Heart right ventricle (tissue), 16 donors: ENCODE measurements at regions not wholly inside any gene's neighbourhood (a gene's known extent, or its start where the extent isn't known, plus 50 kb on each side); places are given as distances from the start of the nearest gene placed in this dataset.

Source experiments
- ATAC-seq, 8 donors: fragments of 200-7000 bp; cut with Tn5 transposase; one replicate each; pipeline ENCODE4 v1.9.1; 2020; ENCODE audit warnings: mild to moderate bottlenecking in 8 of 8, moderate library complexity in 8 of 8, moderate number of reproducible peaks in 1 of 8
- DNase-seq, 2 donors: peaks; one replicate each; pipeline ENCODE4 v3.0.0-alpha.2; 2020
- H3K27ac ChIP-seq, 10 donors: fragments of 200-600 bp; sonication (generic) in 2 of 10; one replicate each; pipeline versions ENCODE4 v1.5.0 to v1.8.0; 2020 to 2022; ENCODE audit warnings: mild to moderate bottlenecking in 3 of 10
- H3K27me3 ChIP-seq, 7 donors: fragments of 200-600 bp; one replicate each; pipeline ENCODE4 v1.8.0; 2021 to 2022; ENCODE audit warnings: mild to moderate bottlenecking in 2 of 7
- H3K36me3 ChIP-seq, 9 donors: fragments of 200-600 bp; sonication (generic) in 1 of 9; one replicate each; pipeline versions ENCODE4 v1.5.0 to v1.8.0; 2020 to 2022; ENCODE audit warnings: mild to moderate bottlenecking in 2 of 9
- H3K4me1 ChIP-seq, 9 donors: fragments of 200-600 bp; sonication (generic) in 1 of 9; one replicate each; pipeline versions ENCODE4 v1.5.0 to v1.8.0; 2020 to 2022; ENCODE audit warnings: mild to moderate bottlenecking in 4 of 9
- H3K4me3 ChIP-seq, 10 donors: fragments of 200-600 bp; sonication (generic) in 2 of 10; one replicate each; pipeline versions ENCODE4 v1.5.0 to v1.8.0; 2020 to 2022; ENCODE audit warnings: mild to moderate bottlenecking in 7 of 10, moderate library complexity in 2 of 10
- H3K9me3 ChIP-seq, 11 donors: fragments of 200-600 bp in 10 of 11; sonication (generic) in 2 of 11; one replicate each; pipeline versions ENCODE4 v1.5.0 to v1.8.0; 2013 to 2022; ENCODE audit warnings: mild to moderate bottlenecking in 2 of 11, control low read depth in 1 of 11, moderate library complexity in 1 of 11
- WGBS, 2 donors: extraction: QIAGEN DNeasy Blood & Tissue Kit; methylation state at CpG; one replicate each; pipeline ENCODE4 v1.1.7; 2013; ENCODE audit warnings: inconsistent platforms in 1 of 2; 5-methylcytosine and 5-hydroxymethylcytosine counted together
- intact Hi-C, 10 donors: fragments of 100-400 bp; cut with DNase I; formaldehyde crosslinking; loops; one replicate each; pipeline versions ENCODE4 v1.11.1 to v1.14.2; 2022
- TF ChIP-seq, protein P1 (sequence below), 9 donors: fragments of 200-600 bp; sonication (generic) in 2 of 9; IDR thresholded peaks; one replicate each; pipeline versions ENCODE4 v1.5.0 to v1.8.0; 2021 to 2022; ENCODE audit warnings: antibody characterized with exemption in 9 of 9, mild to moderate bottlenecking in 5 of 9, moderate library complexity in 1 of 9
- donor health status: Arrhythmogenic right ventricular cardiomyopathy.
- donor health status: ischemic (EF 13 %, LVEDD 7.1; RV severe dilation, severe dysfunction).
- donor health status: healthy with polysubstance abuse.
- donor health status: DM: no; HTN: yes; CAD: no.
- donor health status: DM: no; HTN: no; CAD: no.
- donor health status: ischemic (EF 25% LVEDD 6.9; RV normal size, moderate dysfunction).
- donor health status: ischemic (EF 25% LVEDD 5.7; RV mildly dilated, moderate dysfunction).
- donor health status: healthy.
- donor health status: DM: yes; HTN: yes; CAD: no.
- donor health status: Ischemic cardiomyopathy.
- donor health status: ischemic (EF 35%, LVEDD 5.7; RV mildly dilated, moderate dysfunction).
- donor health status: nonischemic (EF 11% LVEDD 7.7; RV severe dilation, severe dysfunction).
- donor health status: DM: yes; HTN: yes; CAD: no.
- donor health status: PGD.
- donor health status: ischemic (EF 29% LVEDD 5.4; RV normal size, mild dysfunction).
- donor health status: nonischemic (EF 23%, LVEDD 6.1; RV moderate dilation, normal function).

DNA sequence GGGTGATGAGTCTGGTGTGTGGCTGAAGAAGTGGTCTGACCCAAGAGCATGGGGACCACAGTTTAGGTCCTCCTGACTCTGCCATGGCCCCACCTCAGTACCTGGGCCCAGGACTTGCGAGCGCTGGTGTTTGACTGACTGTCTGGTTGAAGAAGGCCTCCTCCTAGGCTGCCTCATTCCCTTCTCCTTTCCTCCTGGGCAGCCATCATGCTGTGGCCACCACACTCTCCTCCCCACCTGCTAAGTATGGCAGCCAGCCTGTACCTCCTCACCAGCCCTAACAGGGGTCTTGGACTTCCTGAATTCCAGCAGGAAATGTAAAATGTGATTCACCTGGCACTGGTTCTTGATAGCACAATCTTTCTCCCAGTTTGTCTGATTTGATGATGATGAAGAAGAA is 156.8 kb upstream of the GPR26 start:
- H3K27ac ChIP-seq = no peak overlapping the region
- H3K4me3 ChIP-seq = no peak overlapping the region
- ATAC-seq = no peak
- WGBS, 2 donors = 87 to 89% methylated on average over 2 of the region's 2 CpGs
- TF ChIP-seq, protein P1, sequence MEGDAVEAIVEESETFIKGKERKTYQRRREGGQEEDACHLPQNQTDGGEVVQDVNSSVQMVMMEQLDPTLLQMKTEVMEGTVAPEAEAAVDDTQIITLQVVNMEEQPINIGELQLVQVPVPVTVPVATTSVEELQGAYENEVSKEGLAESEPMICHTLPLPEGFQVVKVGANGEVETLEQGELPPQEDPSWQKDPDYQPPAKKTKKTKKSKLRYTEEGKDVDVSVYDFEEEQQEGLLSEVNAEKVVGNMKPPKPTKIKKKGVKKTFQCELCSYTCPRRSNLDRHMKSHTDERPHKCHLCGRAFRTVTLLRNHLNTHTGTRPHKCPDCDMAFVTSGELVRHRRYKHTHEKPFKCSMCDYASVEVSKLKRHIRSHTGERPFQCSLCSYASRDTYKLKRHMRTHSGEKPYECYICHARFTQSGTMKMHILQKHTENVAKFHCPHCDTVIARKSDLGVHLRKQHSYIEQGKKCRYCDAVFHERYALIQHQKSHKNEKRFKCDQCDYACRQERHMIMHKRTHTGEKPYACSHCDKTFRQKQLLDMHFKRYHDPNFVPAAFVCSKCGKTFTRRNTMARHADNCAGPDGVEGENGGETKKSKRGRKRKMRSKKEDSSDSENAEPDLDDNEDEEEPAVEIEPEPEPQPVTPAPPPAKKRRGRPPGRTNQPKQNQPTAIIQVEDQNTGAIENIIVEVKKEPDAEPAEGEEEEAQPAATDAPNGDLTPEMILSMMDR (IDR thresholded peaks at IDR 0.05) = no peak
- no peaks in the 10 kb centered on the region for H3K36me3 ChIP-seq
- H3K9me3 ChIP-seq = peaks cover 0 to 4% (median 0%) of the 10 kb centered on the region in 11 donors
- no peak for DNase-seq
- peaks cover 0 to 13% (median 7%) of the 10 kb centered on the region in 7 donors for H3K27me3 ChIP-seq
- intact Hi-C loops = no loop called here
- H3K4me1 ChIP-seq = no peaks in the 10 kb centered on the region

DNA sequence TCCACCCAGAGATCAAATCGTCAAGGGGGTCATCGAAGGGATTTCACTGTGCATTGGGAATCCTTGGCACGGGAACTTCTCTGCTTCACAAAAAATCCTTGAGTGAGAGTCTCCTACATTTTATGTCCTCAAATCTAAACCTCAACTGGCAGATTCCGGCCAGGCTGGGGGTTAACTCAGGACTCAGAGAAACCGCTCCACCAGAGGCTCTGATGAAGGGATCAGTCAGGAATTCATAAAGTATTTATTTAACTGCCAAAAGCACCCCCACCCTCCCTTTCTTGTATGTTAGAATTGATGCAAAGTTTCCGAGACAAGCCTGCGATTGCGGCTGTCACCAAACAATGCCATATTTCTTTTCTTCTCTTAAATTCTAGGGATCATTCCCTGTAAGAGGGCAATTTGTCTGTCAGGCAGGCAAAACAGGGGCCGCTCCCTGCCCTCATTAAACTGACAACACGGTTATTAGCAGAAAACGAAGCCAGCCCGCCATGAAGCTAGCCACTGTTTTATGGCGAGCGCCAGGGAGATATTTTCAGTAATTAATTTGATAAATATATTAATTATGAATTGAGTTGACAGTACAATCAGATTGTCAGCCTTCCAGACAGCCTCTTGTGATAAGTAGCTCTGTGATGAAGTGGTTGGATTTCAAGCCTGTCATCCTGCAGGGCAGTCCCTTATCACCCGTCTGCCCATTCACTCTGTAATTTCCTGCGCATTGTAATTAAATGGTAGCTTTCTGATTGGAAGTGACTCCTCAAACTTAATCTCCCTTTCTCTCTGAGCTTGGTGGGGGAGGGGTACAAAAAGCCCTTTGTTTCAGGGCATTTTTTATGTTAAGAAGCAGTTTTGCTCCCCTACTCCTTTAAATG is 153.0 kb upstream of the GPR26 start:
- intact Hi-C loops = no loop called here
- Histone ChIP-seq H3K27ac (no peak overlapping the region), H3K36me3 (no peaks in the 10 kb centered on the region), H3K4me3 (no peak overlapping the region), H3K4me1 (no peaks in the 10 kb centered on the region), H3K9me3 (no peaks in the 10 kb centered on the region), H3K27me3 (peaks cover 0 to 28% (median 9%) of the 10 kb centered on the region in 7 donors)
- TF ChIP-seq, protein P1 (IDR thresholded peaks at IDR 0.05) = no peak
- DNase-seq = no peak
- WGBS, 2 donors = 49 to 50% methylated on average over 16 of the region's 16 CpGs
- no peak for ATAC-seq

- intact Hi-C loops = no loop called here
- H3K4me3 ChIP-seq = no peak overlapping the region
- H3K4me1 ChIP-seq = no peaks in the 10 kb centered on the region
- no peak for ATAC-seq
- H3K9me3 ChIP-seq = no peaks in the 10 kb centered on the region
- peaks cover 0 to 31% (median 9%) of the 10 kb centered on the region in 7 donors for H3K27me3 ChIP-seq
- TF ChIP-seq, protein P1 (IDR thresholded peaks at IDR 0.05) = no peak
- no peak overlapping the region for H3K27ac ChIP-seq
- 40 to 41% methylated on average over 10 of the region's 10 CpGs for WGBS, 2 donors
- no peaks in the 10 kb centered on the region for H3K36me3 ChIP-seq
- DNase-seq = no peak
Measured at GRCh38 chr10:123513870-123514269, 152.3 kb upstream of the GPR26 start.

- Histone ChIP-seq H3K36me3 (no peaks in the 10 kb centered on the region), H3K9me3 (no peaks in the 10 kb centered on the region), H3K27ac (no peak overlapping the region), H3K4me1 (no peaks in the 10 kb centered on the region), H3K4me3 (no peak overlapping the region), H3K27me3 (peaks cover 0 to 31% (median 9%) of the 10 kb centered on the region in 7 donors)
- no peak for DNase-seq
- ATAC-seq = no peak
- TF ChIP-seq, protein P1 (IDR thresholded peaks at IDR 0.05) = no peak
- intact Hi-C loops = no loop called here
- 88 to 90% methylated on average over 8 of the region's 8 CpGs for WGBS, 2 donors
Measured at GRCh38 chr10:123514996-123515395, 151.2 kb upstream of the GPR26 start.
